ENCODE measurements at regions not wholly inside any gene's neighbourhood (a gene's known extent, or its start where the extent isn't known, plus 50 kb on each side); places are given as distances from the start of the nearest gene placed in this dataset.
"Not testable (repeated sequence)": the region's sequence is repeated elsewhere in the genome, so short reads cannot be mapped to it uniquely, and the experiment has no call there.

DNA sequence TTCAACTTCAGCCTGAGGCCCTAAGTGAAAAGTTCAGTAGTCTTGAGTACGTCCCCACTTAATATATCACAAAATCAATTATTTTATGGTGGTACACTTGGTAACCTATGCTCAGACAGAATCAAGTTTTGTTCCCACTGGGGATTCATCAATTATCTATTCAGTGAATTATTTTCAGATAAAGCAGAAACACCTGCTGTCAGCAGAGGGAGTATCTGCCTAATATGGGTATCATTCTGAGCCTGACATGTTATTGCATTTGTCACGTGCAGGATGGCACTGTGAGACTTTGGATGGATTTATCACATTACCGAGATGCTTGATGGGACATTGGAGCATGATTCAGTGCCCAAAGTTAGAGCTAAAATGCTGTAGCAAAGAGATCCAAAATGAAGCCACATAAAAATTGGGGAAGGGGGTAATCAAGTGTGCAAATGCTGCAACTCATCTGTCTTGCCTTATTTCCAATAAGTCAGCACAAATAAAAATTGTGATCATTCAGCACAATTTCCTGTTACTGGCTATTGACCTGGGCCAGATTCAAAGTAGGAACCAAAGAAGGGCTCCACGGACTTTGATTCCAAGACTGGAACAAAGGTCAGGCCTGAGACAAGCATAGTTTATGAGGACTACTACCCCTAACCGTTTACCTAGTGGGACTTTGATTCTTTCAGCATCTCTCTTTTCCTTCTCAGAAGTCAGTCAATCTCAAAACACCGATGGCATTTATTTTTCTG is 657.6 kb downstream of the LMO4 start:
- H3K4me3 Mint-ChIP-seq: no peak overlapping the region

DNA sequence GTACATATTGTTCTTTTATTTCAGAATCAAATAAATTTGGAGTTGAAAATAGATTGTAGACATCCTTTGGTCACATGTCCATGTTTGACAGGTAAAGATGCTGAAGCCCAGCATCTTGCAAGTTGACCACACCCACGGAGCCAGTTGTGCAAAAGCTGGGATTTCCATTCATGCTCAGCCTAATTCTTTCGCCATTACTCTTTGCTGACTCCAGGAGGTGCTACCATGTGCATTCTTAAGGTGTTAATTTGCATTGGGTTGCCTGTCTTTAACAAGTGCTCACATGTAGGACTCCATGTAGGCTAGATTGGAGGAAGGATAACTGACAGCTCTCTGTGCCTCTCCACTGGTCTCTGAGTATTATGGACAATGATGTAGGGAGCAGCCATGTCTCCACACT is 660.7 kb downstream of the LMO4 start:
- Mint-ChIP-seq H3K4me1 (no peaks in the 10 kb centered on the region), H3K27me3 (peaks cover 4% of the 10 kb centered on the region), H3K4me3 (no peak overlapping the region), H3K27ac (no peak overlapping the region), H3K9me3 (no peaks in the 10 kb centered on the region), H3K36me3 (no peaks in the 10 kb centered on the region)
- no peak for DNase-seq

More for the DNA sequence above, 657.6 kb downstream of the LMO4 start:
- H3K27ac Mint-ChIP-seq: no peak overlapping the region
- peaks cover 8% of the 10 kb centered on the region for H3K27me3 Mint-ChIP-seq
- no peak for DNase-seq
- H3K4me1 Mint-ChIP-seq: no peaks in the 10 kb centered on the region
- no peaks in the 10 kb centered on the region for H3K36me3 Mint-ChIP-seq
- H3K9me3 Mint-ChIP-seq: no peaks in the 10 kb centered on the region

DNA sequence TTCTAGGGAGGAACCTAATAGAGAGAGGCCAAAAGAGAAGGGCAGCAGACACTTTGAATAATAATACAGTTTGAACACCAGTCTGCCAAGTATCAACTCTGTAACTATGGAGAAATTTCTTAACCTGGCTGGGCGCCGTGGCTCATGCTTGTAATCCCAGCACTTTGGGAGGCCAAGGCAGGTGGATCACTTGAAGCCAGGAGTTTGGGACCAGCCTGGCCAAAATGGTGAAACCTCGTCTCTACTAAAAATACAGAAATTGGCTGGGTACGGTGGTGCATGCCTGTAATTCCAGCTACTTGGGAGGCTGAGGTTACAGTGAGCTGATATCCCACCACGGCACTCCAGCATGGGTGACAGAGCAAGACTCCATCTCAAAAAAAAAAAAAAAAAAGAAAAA is 663.9 kb downstream of the LMO4 start:
- H3K27ac Mint-ChIP-seq, H3K4me3 Mint-ChIP-seq, H3K4me1 Mint-ChIP-seq, H3K9me3 Mint-ChIP-seq, DNase-seq, H3K36me3 Mint-ChIP-seq, H3K27me3 Mint-ChIP-seq: not testable (repeated sequence)

DNA sequence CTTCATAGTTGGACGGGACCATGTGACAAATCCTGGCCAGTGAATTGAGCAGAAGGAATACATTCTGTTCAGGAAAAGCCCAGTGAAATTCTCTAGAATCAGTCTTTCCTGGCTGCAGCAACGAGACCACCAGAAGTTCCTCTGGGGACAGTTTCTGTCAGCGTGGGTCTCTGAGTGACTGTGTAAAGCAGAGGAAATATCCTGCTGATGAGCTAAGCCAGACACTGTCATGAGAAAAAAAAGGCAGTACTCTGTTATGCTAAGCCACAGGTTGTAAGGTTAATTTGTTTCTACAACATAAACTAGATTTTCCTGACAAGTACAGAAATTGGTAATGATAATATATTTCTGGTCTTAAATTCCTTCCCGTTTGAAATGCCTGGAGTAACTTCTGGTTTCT is 664.4 kb downstream of the LMO4 start:
- Mint-ChIP-seq H3K4me3 (no peak overlapping the region), H3K27me3 (no peaks in the 10 kb centered on the region), H3K9me3 (no peaks in the 10 kb centered on the region), H3K4me1 (no peaks in the 10 kb centered on the region), H3K27ac (no peak overlapping the region), H3K36me3 (no peaks in the 10 kb centered on the region)
- DNase-seq: no peak

DNA sequence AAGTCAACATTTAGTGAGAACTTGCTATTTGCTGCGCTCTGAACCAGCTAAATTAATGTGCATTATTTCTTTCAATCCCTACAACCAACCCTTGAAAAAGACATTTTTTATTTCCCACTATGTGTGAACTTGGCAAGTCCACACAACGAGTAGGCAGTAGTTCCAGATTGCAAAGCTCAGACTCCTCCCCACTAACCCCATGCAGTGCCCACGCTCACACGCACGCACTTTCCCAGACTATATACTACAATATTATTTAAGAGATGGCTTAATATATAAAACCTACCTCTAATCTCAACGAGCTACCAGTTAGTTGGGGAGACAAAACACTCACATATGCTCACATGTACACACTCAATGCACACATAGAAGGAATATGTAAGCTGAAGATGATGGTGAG is 671.2 kb downstream of the LMO4 start:
- H3K27ac Mint-ChIP-seq: no peak overlapping the region
- H3K36me3 Mint-ChIP-seq: no peaks in the 10 kb centered on the region
- no peaks in the 10 kb centered on the region for H3K4me1 Mint-ChIP-seq
- peaks cover 13% of the 10 kb centered on the region for H3K27me3 Mint-ChIP-seq
- no peak for DNase-seq
- no peaks in the 10 kb centered on the region for H3K9me3 Mint-ChIP-seq
- H3K4me3 Mint-ChIP-seq: no peak overlapping the region

DNA sequence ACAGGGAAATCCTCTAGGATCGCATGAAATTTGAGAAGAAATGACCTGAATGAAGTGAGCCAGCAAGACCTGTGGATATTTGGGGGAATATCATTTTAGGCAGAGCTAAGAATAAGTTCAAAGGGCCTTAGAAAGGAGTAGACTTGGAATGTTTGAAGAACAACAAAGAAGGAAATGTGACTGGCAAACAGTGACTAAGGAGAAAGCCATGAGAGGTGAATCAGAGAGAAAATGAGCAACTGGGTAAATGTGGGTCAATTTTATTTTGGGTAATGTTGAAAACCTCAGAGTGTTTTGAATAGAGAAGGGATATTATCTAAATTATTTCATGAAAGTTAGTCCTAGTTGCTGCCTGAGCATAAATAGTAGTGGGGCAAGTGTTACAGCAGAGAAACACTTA is 672.8 kb downstream of the LMO4 start:
- no peaks in the 10 kb centered on the region for H3K4me1 Mint-ChIP-seq
- no peaks in the 10 kb centered on the region for H3K36me3 Mint-ChIP-seq
- H3K27me3 Mint-ChIP-seq: peaks cover 13% of the 10 kb centered on the region
- no peaks in the 10 kb centered on the region for H3K9me3 Mint-ChIP-seq
- H3K4me3 Mint-ChIP-seq: no peak overlapping the region
- DNase-seq: no peak
- H3K27ac Mint-ChIP-seq: no peak overlapping the region

DNA sequence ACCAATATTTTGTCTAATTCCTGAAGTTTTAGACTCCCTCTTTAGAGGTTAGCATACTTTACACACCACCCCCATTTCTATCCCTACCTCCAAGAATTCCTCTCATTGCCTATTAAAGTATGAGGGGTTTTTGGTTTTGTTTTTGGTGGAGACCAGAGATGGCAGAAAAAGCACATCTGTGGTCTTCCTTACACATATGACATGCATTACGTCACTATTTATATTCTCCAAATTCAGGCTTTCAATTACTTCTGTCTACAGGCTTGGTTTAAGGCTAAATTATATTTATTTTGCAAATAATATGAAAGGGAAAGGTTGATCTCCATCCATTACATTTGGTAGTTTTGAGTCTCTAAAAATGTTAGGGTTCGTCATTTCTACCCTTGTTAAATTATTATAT is 674.6 kb downstream of the LMO4 start:
- Mint-ChIP-seq H3K9me3 (no peaks in the 10 kb centered on the region), H3K27ac (no peak overlapping the region), H3K4me1 (no peaks in the 10 kb centered on the region), H3K27me3 (peaks cover 13% of the 10 kb centered on the region), H3K4me3 (no peak overlapping the region), H3K36me3 (no peaks in the 10 kb centered on the region)
- no peak for DNase-seq

DNA sequence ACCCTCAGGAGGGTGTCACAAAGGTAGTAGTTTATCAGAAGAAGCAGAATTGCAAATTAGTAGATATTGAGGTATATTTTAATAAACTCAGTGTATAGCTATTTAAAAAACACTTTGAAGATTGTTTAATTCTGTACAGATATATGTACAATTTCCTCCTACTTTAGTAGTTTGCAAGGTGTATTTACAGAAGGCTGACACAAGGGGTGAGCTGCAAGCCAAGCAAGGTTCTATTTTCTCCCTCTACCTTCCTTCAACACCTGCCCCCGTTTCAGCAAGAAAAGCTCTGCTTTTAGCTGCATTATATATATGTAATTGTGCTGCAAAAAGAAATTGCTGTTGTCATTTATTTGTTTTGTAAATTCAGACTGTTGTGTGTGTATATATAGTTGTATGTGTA is 674.2 kb upstream of the PKN2 start:
- Mint-ChIP-seq H3K36me3 (no peaks in the 10 kb centered on the region), H3K27me3 (peaks cover 4% of the 10 kb centered on the region), H3K27ac (no peak overlapping the region), H3K4me3 (no peak overlapping the region), H3K9me3 (no peaks in the 10 kb centered on the region), H3K4me1 (no peaks in the 10 kb centered on the region)
- DNase-seq: no peak

DNA sequence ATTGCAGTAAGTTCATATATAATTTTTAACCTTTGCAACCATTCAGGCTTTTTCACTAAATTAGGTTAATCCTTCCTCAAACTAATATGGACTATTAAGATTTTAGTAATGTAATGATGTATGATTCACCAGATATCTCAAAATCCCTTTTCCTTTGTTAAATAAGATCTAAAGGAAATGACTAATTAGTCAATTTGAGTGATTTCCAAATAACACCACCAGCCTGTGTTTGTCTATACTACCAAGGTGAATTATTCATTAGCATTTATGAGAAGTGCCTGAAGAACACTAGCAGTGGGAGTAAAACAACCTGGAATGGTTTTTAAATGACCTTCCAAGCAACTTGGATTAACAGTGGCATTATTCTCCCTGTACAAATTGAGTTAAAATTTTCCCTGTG is 670.6 kb upstream of the PKN2 start:
- no peaks in the 10 kb centered on the region for H3K36me3 Mint-ChIP-seq

DNA sequence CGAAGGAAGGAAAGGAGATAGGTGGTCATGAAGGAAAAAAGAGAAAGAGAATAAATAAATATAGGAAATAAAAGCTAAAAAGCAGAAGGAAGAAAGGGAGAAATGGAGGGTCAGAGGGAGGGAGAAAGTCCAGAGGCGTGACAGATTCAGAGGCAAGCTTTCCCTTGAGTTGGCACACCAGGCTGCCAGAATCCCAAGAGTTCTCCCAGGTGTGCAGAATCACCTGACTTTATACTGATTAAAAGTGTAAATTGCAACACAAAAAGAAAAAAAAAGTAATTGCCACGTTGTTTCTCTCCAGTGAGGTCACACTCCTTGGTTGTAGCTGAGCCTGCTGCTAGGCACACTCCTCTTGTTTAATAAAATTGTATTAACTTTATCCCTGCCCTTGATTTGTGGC is 669.9 kb upstream of the PKN2 start:
- H3K27me3 Mint-ChIP-seq: peaks cover 17% of the 10 kb centered on the region
- H3K36me3 Mint-ChIP-seq: no peaks in the 10 kb centered on the region
- DNase-seq: no peak
- no peaks in the 10 kb centered on the region for H3K4me1 Mint-ChIP-seq
- no peaks in the 10 kb centered on the region for H3K9me3 Mint-ChIP-seq
- H3K4me3 Mint-ChIP-seq: no peak overlapping the region
- H3K27ac Mint-ChIP-seq: no peak overlapping the region

More for the DNA sequence above, 670.6 kb upstream of the PKN2 start:
- Mint-ChIP-seq H3K9me3 (no peaks in the 10 kb centered on the region), H3K4me3 (no peak overlapping the region), H3K27ac (no peak overlapping the region), H3K4me1 (no peaks in the 10 kb centered on the region), H3K27me3 (peaks cover 17% of the 10 kb centered on the region)
- DNase-seq: no peak

DNA sequence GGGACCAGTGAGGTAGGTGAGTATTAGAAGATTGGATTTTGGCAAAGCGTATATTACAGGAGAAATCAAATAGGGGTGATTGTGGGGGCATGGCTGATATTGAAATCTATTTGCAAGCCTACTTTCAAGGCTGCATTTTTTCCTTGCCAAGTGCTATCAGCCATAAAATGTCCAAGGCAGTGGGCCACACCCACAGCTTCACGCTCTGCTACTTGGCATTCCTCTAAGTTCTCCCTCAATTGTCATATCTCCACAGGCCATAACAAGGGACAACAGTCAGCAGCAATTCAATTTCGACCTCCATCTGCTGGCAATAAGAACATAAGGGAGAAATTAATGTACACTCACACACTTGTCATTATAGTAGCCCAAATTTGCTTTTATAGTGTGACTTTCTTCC is 667.1 kb upstream of the PKN2 start:
- H3K36me3 Mint-ChIP-seq: no peaks in the 10 kb centered on the region
- H3K4me1 Mint-ChIP-seq: no peaks in the 10 kb centered on the region
- no peak for DNase-seq
- no peak overlapping the region for H3K4me3 Mint-ChIP-seq
- H3K9me3 Mint-ChIP-seq: no peaks in the 10 kb centered on the region
- peaks cover 13% of the 10 kb centered on the region for H3K27me3 Mint-ChIP-seq
- H3K27ac Mint-ChIP-seq: no peak overlapping the region

DNA sequence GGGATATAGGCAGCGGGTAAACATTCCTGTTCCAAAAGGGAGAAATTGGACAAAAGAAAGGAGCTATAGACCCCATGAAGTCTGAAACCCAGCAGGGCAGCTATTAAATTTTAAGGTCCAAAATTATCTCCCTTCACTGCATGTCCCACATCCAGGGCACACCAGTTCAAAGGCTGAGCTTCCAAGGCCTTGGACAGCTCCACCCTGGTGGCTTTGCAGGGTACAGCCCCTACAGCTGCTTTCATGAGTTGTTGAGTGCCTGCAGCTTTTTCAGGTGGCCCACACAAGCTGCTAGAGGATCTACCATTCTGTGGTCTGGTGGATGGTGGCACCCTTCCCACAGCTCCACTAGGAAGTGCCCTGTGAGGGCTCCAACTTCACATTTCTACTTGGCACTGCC is 662.5 kb upstream of the PKN2 start:
- no peak overlapping the region for H3K4me3 Mint-ChIP-seq
- H3K27me3 Mint-ChIP-seq: peaks cover 16% of the 10 kb centered on the region
- H3K4me1 Mint-ChIP-seq: no peaks in the 10 kb centered on the region
- no peak for DNase-seq
- no peak overlapping the region for H3K27ac Mint-ChIP-seq
- H3K9me3 Mint-ChIP-seq: no peaks in the 10 kb centered on the region
- no peaks in the 10 kb centered on the region for H3K36me3 Mint-ChIP-seq

DNA sequence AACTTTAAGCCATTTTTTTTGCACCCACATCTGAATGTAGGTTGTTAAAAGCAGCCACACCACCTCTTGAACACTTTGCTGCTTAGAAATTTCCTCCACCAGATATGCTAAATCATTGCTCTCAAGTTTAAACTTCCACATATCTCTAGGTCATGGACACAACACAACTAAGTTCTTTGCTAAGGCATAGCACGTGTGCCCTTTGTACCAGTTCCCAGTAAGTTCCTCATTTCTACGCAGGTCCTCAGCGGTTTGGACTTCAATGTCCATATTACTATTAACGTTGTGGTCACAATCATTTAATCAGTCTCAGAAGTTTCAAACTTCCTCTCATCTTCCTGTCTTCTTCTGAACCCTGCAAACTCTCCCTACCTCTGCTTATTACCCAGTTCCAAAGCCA is 661.6 kb upstream of the PKN2 start:
- Mint-ChIP-seq H3K27me3 (peaks cover 13% of the 10 kb centered on the region), H3K27ac (no peak overlapping the region), H3K9me3 (no peaks in the 10 kb centered on the region), H3K36me3 (no peaks in the 10 kb centered on the region), H3K4me3 (no peak overlapping the region), H3K4me1 (no peaks in the 10 kb centered on the region)
- no peak for DNase-seq

DNA sequence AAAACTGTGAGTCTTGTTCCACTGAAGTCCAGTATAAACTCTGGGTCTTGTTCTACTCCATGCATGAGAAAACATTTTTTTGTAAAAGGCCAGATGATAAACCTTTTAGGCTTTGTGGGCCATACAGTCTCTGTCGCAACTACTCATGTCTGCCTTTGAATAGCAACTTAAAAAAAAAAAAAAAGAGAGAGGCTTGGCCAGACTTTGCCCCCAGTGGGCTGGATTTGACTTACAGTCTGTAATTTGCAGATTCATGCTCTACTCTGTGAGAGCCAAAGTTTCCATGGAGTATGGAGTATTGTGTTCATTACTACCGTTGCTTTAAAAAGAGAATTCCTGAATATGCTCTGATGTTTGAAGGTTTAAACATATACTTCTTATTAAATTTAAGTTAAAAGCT is 654.9 kb upstream of the PKN2 start:
- no peaks in the 10 kb centered on the region for H3K36me3 Mint-ChIP-seq
- no peak for DNase-seq
- H3K4me1 Mint-ChIP-seq: no peaks in the 10 kb centered on the region
- H3K27ac Mint-ChIP-seq: no peak overlapping the region
- peaks cover 31% of the 10 kb centered on the region for H3K27me3 Mint-ChIP-seq
- H3K9me3 Mint-ChIP-seq: no peaks in the 10 kb centered on the region
- no peak overlapping the region for H3K4me3 Mint-ChIP-seq

DNA sequence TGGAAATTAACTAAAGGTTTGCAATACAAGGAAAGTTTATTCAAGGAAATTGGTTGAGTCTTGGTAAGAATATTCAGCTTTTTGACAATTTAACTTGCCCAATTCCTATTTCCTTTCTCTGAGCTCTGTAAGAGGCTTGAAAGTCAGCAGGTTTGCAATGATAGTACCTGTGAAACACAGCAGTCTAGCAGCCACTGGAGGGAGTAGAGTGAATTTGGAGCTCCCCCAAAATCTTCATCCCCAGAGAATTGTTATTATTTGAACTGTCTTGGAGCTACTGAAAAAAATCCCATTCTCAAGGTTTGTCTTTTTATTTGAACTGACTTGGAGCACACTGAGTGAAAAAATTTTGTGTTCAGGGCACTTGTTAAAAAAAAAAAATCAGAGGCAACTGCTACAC is 654.2 kb upstream of the PKN2 start:
- H3K4me3 Mint-ChIP-seq: no peak overlapping the region
- no peak overlapping the region for H3K27ac Mint-ChIP-seq
- H3K27me3 Mint-ChIP-seq: peaks cover 28% of the 10 kb centered on the region
- DNase-seq: no peak
- H3K9me3 Mint-ChIP-seq: no peaks in the 10 kb centered on the region
- no peaks in the 10 kb centered on the region for H3K36me3 Mint-ChIP-seq
- no peaks in the 10 kb centered on the region for H3K4me1 Mint-ChIP-seq

DNA sequence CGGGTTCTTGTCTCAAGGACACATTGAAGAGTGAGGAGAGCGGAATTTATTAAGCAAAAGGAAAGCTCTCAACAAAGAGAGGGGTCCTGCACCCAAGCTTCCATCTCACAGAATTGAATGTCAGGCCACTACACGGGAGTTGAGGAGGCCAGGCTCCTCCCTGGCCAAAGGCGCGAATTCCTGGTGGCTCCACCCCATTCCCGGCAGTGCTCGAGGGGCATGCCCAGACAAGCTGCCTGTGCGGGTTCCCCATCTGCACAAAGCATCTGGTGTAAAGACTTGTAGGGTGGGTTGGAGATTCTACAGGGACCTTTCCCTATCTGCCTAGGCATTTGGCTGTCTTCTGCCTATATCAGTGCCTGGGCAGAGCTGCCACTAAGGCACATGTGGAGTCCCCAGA is 648.5 kb upstream of the PKN2 start:
- H3K27me3 Mint-ChIP-seq: peaks cover 5% of the 10 kb centered on the region
- H3K27ac Mint-ChIP-seq: no peak overlapping the region
- DNase-seq: no peak
- no peak overlapping the region for H3K4me3 Mint-ChIP-seq
- H3K36me3 Mint-ChIP-seq: no peaks in the 10 kb centered on the region
- H3K4me1 Mint-ChIP-seq: no peaks in the 10 kb centered on the region
- H3K9me3 Mint-ChIP-seq: peaks cover 13% of the 10 kb centered on the region
